VCaP (cell line): ENCODE measurements at regions not wholly inside any gene's neighbourhood (a gene's known extent, or its start where the extent isn't known, plus 50 kb on each side); places are given as distances from the start of the nearest gene placed in this dataset.

Source experiments
- H3K27ac ChIP-seq: fragments of 450-650 bp; 2 replicates; pipeline ENCODE4 v1.5.1; 2017
- TF ChIP-seq, protein P1 (sequence below): fragments of 450-650 bp; conservative IDR thresholded peaks from 2 replicates; pipeline ENCODE4 v1.5.1; 2017; ENCODE audit warnings: mild to moderate bottlenecking, moderate library complexity

DNA sequence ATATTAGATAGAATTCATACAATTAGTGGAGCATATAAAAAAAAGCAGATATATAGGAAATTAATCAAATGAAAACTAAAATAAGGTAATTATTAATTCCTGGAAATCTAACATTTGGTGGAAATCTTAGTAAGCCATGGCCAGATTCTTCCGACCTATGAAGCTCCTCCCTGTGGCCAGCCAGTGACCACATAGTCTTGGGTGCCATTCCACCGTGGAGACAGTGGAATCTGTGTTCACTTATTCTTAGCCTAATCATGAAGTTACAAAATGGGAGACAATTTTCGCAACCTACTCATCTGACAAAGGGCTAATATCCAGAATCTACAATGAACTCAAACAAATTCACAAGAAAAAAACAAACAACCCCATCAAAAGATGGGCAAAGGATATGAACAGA is 241.9 kb upstream of the FLRT2 start:
- no peak overlapping the region for H3K27ac ChIP-seq
- TF ChIP-seq, protein P1, sequence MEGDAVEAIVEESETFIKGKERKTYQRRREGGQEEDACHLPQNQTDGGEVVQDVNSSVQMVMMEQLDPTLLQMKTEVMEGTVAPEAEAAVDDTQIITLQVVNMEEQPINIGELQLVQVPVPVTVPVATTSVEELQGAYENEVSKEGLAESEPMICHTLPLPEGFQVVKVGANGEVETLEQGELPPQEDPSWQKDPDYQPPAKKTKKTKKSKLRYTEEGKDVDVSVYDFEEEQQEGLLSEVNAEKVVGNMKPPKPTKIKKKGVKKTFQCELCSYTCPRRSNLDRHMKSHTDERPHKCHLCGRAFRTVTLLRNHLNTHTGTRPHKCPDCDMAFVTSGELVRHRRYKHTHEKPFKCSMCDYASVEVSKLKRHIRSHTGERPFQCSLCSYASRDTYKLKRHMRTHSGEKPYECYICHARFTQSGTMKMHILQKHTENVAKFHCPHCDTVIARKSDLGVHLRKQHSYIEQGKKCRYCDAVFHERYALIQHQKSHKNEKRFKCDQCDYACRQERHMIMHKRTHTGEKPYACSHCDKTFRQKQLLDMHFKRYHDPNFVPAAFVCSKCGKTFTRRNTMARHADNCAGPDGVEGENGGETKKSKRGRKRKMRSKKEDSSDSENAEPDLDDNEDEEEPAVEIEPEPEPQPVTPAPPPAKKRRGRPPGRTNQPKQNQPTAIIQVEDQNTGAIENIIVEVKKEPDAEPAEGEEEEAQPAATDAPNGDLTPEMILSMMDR: no peak

DNA sequence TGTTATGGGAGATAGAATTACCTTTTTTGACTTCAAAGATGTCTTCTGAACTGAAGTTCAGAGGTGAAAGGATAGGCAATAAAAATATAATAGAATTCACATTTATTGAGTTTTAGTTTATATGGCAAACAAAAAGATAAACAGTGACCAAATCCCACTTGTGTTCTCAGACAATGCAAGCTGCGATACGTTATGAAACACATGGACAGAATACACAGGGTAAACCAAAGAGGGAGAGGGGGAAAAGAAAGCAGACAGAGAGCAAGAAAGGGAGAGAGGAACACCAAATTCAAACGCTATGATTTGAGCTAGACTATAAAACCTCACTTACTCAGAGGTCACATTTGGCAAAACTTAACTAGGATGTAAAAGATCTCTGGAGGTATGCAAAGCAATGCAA is 238.2 kb upstream of the FLRT2 start:
- TF ChIP-seq, protein P1: no peak
- no peak overlapping the region for H3K27ac ChIP-seq

DNA sequence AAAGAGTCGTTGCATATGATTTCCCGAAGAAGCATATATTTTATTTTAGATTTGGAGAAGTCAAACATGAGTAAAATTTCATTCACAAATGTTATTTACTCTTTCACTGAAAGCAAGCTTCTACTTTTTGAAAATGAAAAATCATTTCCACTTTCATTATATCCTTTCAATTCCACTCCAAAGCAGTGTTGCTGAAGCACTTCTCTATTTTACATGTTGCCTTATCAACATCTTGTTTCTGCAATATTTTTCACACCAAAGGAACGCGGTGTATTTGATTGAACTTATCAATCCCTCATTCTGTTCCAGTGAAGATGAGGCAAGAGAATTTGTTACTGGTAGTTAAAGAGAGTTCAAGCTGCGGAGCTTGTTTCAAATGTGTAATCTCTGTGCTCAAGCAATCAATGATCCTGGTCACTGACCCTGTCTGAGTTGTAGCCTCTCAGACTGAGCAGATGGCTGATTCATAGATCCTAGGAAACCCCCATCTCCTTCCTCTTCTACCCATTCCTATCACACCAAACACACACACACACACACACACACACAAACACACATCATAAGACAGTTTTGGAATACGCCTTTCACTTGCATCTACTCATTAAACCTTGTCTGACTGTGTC is 236.2 kb upstream of the FLRT2 start:
- H3K27ac ChIP-seq: no peak overlapping the region
- TF ChIP-seq, protein P1: no peak

DNA sequence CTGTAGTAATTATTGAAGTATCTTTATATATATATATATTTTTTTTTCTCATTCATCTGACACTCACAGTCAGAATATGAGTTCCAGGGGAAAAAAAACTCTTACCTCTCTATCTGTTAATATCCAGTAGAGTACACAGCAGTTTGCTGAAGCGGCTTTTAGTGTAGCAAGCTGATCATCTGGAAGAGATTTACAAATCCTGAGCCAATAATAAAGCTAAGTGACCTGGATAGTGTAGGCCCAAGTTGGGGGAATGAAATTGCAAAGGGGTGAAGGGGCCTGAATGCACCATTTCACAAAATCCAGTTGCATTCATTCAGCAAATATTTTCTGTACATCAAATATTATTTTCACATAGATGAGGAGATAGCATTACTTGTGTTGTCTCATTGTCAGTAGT is 234.6 kb upstream of the FLRT2 start:
- TF ChIP-seq, protein P1: no peak
- no peak overlapping the region for H3K27ac ChIP-seq

DNA sequence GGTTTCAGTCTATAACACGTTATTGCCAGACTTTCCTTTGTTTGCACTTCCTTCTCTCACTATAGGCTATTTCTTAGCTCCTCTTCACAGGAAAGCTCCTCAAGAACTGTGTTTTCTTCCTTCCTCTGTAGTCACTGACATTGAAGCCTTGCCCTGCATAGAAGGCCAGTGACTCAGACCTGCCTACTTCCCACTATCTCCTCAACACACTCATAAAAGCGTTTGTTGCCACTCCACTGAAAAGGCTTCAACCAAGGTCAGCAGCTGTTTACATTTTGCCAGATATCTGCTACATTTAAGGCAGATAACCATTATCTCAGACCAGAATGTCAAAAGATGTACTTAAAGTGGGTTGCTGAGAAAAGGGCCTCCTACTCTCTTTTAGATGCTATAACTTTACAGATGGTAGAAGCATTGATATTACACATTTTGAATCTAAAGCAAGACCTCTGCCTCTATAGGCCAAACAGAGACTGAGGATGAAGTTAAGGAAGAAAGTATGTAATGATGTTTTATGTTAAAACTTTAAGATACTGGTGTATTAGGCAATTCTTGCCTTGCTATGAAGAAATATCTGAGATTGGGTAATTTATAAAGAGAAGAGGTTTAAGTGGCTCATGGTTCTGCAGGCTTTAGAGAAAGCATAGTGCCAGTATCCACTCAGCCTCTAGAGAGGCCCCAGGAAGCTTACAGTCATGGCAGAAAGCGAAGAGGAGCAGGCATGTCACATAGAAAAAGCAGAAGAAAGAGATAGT is 233.3 kb upstream of the FLRT2 start:
- no peak overlapping the region for H3K27ac ChIP-seq
- TF ChIP-seq, protein P1: no peak

DNA sequence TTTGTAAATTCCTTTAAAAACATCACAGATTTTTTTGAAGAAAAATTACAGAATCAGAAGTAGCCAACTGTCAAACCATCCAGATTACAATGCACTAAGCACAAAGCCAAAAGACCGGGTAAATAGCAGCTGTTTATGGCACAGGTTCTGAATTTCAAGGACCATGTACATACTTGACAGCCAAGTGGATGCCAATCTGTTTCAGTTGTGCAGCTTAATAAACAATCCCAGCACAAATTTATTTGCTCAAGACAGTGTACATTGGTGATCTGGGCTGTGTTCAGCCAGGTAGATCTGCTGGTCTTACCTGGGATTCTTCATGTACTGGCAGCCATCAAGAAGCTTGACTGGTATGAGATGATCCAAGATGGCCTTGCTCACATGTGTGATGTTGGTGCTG is 229.8 kb upstream of the FLRT2 start:
- H3K27ac ChIP-seq: no peak overlapping the region
- TF ChIP-seq, protein P1: no peak

DNA sequence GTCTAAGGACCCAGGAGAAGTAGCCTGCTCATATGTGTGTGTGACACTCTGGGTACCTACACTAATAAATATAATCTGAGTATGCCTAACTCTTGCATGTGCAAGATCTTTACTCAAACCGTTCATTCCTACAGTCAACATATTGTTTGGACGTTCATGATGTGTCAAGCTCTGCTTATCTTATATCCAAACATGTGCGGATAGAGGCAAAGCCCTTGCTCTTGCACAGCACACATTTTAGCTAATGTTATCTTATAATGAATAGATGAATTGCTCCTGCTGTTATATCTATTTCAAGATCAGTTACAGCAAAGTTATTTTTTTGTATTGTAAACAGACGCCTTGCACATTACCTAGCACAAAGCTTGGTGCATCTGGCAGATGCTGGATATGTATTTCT is 228.4 kb upstream of the FLRT2 start:
- H3K27ac ChIP-seq: no peak overlapping the region
- TF ChIP-seq, protein P1: no peak
